DND-41 (cell line): ENCODE measurements at regions not wholly inside any gene's neighbourhood (a gene's known extent, or its start where the extent isn't known, plus 50 kb on each side); places are given as distances from the start of the nearest gene placed in this dataset.

Source experiments
- ATAC-seq: fragments of 200-7000 bp; cut with Tn5 transposase; 3 replicates; pipeline ENCODE4 v1.9.1; 2021; ENCODE audit warnings: low read depth; ENCODE audit not compliant: insufficient read depth
- DNase-seq: peaks from one replicate; pipeline ENCODE4 v3.0.0-alpha.2; 2020
- H2AFZ ChIP-seq: 2 replicates; pipeline ENCODE4 v1.6.0; 2012; ENCODE audit warnings: low read depth, low read length
- H3K27ac ChIP-seq: 2 replicates; pipeline ENCODE4 v1.5.1; 2012; ENCODE audit warnings: low read length, inconsistent platforms
- H3K27me3 ChIP-seq: fragments of 200-600 bp; sonication (generic); 2 replicates; pipeline ENCODE4 v1.6.0; 2012; ENCODE audit warnings: low read length, mild to moderate bottlenecking, inconsistent platforms; ENCODE audit not compliant: insufficient read depth, poor library complexity
- H3K36me3 ChIP-seq: 2 replicates; pipeline ENCODE4 v1.5.1; 2012; ENCODE audit warnings: low read length, inconsistent platforms; ENCODE audit not compliant: insufficient read depth
- H3K4me1 ChIP-seq: 2 replicates; pipeline ENCODE4 v1.5.1; 2012; ENCODE audit warnings: mild to moderate bottlenecking, low read length; ENCODE audit not compliant: insufficient read depth
- H3K4me2 ChIP-seq: 2 replicates; pipeline ENCODE4 v1.6.0; 2012; ENCODE audit warnings: mild to moderate bottlenecking, moderate library complexity, low read length, inconsistent platforms; ENCODE audit not compliant: insufficient read depth
- H3K4me3 ChIP-seq, 2 experiments: fragments of 200-600 bp in 1 of 2; shearing (Covaris generic) in 1 of 2; 2 replicates each; pipeline ENCODE4 v1.5.1; 2012 to 2016; ENCODE audit warnings: inconsistent platforms in 2 of 2, low read length in 2 of 2, mild to moderate bottlenecking in 2 of 2, low read depth in 1 of 2, moderate library complexity in 1 of 2
- H3K79me2 ChIP-seq: 2 replicates; pipeline ENCODE4 v1.6.0; 2012; ENCODE audit warnings: low read length, inconsistent platforms; ENCODE audit not compliant: insufficient read depth
- H3K9ac ChIP-seq: 2 replicates; pipeline ENCODE4 v1.6.0; 2012; ENCODE audit warnings: low read depth, mild to moderate bottlenecking, inconsistent platforms, low read length, moderate library complexity
- H3K9me3 ChIP-seq: 2 replicates; pipeline ENCODE4 v1.5.1; 2012; ENCODE audit warnings: low read length, moderate library complexity, mild to moderate bottlenecking, inconsistent platforms; ENCODE audit not compliant: insufficient read depth, severe bottlenecking
- H4K20me1 ChIP-seq: 2 replicates; pipeline ENCODE4 v1.6.0; 2012; ENCODE audit warnings: low read length; ENCODE audit not compliant: insufficient read depth
- EZH2 ChIP-seq: IDR thresholded peaks from 3 replicates; pipeline ENCODE4 v1.6.1; 2012; ENCODE audit warnings: borderline replicate concordance, low read depth, mild to moderate bottlenecking, moderate library complexity, low read length, inconsistent platforms; ENCODE audit not compliant: severe bottlenecking
- TF ChIP-seq, protein P1 (sequence below): IDR thresholded peaks from 2 replicates; pipeline ENCODE4 v1.5.1; 2012; ENCODE audit warnings: borderline replicate concordance, low read length, moderate library complexity, mild to moderate bottlenecking; ENCODE audit not compliant: poor library complexity, severe bottlenecking; ENCODE audit errors: extremely low read depth

DNA sequence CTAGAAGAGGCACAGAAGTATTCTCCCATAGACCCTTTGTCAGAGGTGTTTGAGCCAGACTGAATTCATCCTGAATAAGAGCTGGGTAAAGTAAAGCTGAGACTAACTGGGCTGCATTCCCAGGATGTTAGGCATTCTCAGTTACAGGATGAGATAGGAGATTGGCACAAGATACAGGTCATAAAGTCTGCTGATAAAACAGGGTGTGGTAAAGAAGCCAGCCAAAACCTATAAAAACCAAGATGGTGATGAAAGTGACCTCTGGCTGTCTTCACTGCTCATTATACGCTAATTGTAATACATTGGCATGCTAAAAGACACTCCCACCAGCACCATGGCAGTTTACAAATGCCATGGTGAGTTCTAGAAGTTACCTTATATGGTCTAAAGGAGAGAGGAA is 364.9 kb upstream of the TMEFF2 start:
- ATAC-seq (no peak), DNase-seq (no peak)
- Histone ChIP-seq H3K9ac (no peak overlapping the region), H3K79me2 (no peaks in the 10 kb centered on the region), H3K27ac (no peak overlapping the region), H3K27me3 (no peaks in the 10 kb centered on the region), H3K4me3 (no peak overlapping the region), H3K4me1 (no peaks in the 10 kb centered on the region), H3K4me2 (no peak overlapping the region), H2AFZ (no peak overlapping the region), H3K9me3 (no peaks in the 10 kb centered on the region), H3K36me3 (no peaks in the 10 kb centered on the region), H4K20me1 (no peaks in the 10 kb centered on the region)
- TF ChIP-seq, protein P1, sequence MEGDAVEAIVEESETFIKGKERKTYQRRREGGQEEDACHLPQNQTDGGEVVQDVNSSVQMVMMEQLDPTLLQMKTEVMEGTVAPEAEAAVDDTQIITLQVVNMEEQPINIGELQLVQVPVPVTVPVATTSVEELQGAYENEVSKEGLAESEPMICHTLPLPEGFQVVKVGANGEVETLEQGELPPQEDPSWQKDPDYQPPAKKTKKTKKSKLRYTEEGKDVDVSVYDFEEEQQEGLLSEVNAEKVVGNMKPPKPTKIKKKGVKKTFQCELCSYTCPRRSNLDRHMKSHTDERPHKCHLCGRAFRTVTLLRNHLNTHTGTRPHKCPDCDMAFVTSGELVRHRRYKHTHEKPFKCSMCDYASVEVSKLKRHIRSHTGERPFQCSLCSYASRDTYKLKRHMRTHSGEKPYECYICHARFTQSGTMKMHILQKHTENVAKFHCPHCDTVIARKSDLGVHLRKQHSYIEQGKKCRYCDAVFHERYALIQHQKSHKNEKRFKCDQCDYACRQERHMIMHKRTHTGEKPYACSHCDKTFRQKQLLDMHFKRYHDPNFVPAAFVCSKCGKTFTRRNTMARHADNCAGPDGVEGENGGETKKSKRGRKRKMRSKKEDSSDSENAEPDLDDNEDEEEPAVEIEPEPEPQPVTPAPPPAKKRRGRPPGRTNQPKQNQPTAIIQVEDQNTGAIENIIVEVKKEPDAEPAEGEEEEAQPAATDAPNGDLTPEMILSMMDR: no peak
- no peak for TF ChIP-seq EZH2

DNA sequence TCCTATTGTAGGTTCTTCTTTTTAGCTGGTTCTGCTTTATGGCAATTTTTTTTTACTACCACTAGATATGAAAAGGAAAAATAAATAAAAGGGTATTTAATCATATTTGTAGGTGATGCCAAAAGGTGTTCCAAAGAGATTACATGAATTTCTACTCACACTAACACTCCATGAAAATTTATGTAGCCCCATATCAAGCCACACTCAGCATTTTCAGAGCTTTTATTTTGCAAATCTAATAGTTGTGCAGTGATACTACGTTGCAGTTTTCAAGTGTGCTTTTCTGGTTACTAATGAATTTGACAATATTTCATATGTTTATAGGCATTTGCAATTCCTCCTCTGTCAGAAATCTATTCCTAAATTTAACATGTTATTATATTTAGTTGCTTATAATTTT is 363.9 kb upstream of the TMEFF2 start:
- Histone ChIP-seq H3K79me2 (no peaks in the 10 kb centered on the region), H3K4me3 (no peak overlapping the region), H3K36me3 (no peaks in the 10 kb centered on the region), H4K20me1 (no peaks in the 10 kb centered on the region), H3K27me3 (no peaks in the 10 kb centered on the region), H3K9ac (no peak overlapping the region), H3K4me1 (no peaks in the 10 kb centered on the region), H3K27ac (no peak overlapping the region), H2AFZ (no peak overlapping the region), H3K4me2 (no peak overlapping the region), H3K9me3 (no peaks in the 10 kb centered on the region)
- TF ChIP-seq, protein P1: no peak
- TF ChIP-seq EZH2: no peak
- no peak for ATAC-seq
- DNase-seq: no peak

DNA sequence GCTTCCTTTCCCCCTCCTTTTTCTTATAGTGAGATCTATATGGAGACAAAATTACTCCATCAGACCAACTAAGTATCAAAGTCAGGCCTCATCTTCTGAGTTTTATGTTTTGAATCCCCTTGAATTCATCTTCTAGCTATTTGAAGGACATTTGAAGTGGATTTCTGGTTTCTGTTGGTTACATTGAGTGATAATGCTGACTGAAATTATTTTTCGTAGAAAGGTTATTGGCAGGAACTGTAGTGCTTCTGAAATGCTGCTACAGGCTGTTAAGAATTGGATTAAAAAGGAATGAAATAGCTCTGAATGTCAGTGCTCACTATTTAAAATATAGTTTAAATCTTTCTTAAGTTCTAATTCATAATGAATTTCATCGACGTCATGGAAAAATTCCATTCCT is 361.0 kb upstream of the TMEFF2 start:
- H3K4me3 ChIP-seq: no peak overlapping the region
- H2AFZ ChIP-seq: no peak overlapping the region
- TF ChIP-seq, protein P1: no peak
- no peak for TF ChIP-seq EZH2

DNA sequence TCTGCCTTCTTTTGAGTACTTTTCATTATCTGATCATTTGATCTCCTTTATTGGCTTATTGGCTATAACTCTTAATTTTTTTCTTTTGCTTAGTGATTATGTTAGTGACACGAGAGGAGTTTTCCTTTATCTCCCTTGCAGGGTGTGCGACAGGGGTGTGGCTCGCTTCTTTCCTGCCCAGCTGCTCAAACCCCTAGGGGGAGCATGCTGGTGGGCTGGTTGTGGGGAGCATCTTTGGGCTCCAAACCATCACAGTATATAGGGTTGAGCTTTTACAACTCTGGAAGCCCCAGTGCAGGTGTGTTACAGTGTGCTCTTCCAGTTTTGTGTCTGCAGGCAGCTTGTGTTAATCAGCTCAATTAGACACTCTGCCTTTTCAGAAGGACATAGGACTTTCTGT is 357.0 kb upstream of the TMEFF2 start:
- no peak overlapping the region for H3K27ac ChIP-seq
- H3K9me3 ChIP-seq: no peaks in the 10 kb centered on the region
- ATAC-seq (no peak), DNase-seq (no peak)
- no peaks in the 10 kb centered on the region for H3K79me2 ChIP-seq
- no peaks in the 10 kb centered on the region for H4K20me1 ChIP-seq
- H3K36me3 ChIP-seq: no peaks in the 10 kb centered on the region
- no peak overlapping the region for H2AFZ ChIP-seq
- no peaks in the 10 kb centered on the region for H3K4me1 ChIP-seq
- no peak overlapping the region for H3K9ac ChIP-seq
- no peaks in the 10 kb centered on the region for H3K27me3 ChIP-seq
- H3K4me3 ChIP-seq: no peak overlapping the region
- TF ChIP-seq, protein P1: no peak
- TF ChIP-seq EZH2: no peak
- H3K4me2 ChIP-seq: no peak overlapping the region

More for the DNA sequence above, 361.0 kb upstream of the TMEFF2 start:
- Histone ChIP-seq H3K27ac (no peak overlapping the region), H4K20me1 (no peaks in the 10 kb centered on the region), H3K4me2 (no peak overlapping the region), H3K36me3 (no peaks in the 10 kb centered on the region), H3K9ac (no peak overlapping the region), H3K27me3 (no peaks in the 10 kb centered on the region), H3K9me3 (no peaks in the 10 kb centered on the region), H3K4me1 (no peaks in the 10 kb centered on the region), H3K79me2 (no peaks in the 10 kb centered on the region)
- ATAC-seq (no peak), DNase-seq (no peak)
